D721Med (cell line): ENCODE measurements at regions not wholly inside any gene's neighbourhood (a gene's known extent, or its start where the extent isn't known, plus 50 kb on each side); places are given as distances from the start of the nearest gene placed in this dataset.

Experiments
- DNase-seq: peaks from one replicate; pipeline ENCODE4 v3.0.0; 2011; ENCODE audit warnings: low spot score; ENCODE audit not compliant: insufficient read length
- FAIRE-seq: peaks from 2 replicates; lab custom pipeline; 2011; peaks lifted over from hg19 to GRCh38; lab: Jason Lieb, UNC
- CTCF ChIP-seq: IDR thresholded peaks from 2 replicates; pipeline ENCODE4 v1.5.1; 2012; ENCODE audit warnings: mild to moderate bottlenecking, control low read depth; ENCODE audit not compliant: insufficient read depth; ENCODE audit errors: missing control alignments

- FAIRE-seq: no peak
- DNase-seq: no peak
- no peak for TF ChIP-seq CTCF
Observed at GRCh38 chr20:40811660-40812414, 122.8 kb upstream of the MAFB start.

- DNase-seq (no peak), FAIRE-seq (no peak)
- TF ChIP-seq CTCF: no peak
Observed at GRCh38 chr20:40812415-40812925, 123.4 kb upstream of the MAFB start.

- DNase-seq (no peak), FAIRE-seq (no peak)
- no peak for TF ChIP-seq CTCF
Observed at GRCh38 chr20:40813029-40813431, 124.0 kb upstream of the MAFB start.

- no peak for FAIRE-seq
- no peak for TF ChIP-seq CTCF
- no peak for DNase-seq
Observed at GRCh38 chr20:40813708-40814630, 124.9 kb upstream of the MAFB start.

- DNase-seq (no peak), FAIRE-seq (no peak)
- no peak for TF ChIP-seq CTCF
Observed at GRCh38 chr20:40814631-40814960, 125.6 kb upstream of the MAFB start.

GRCh38 chr20:40815156-40816038 lies 126.4 kb upstream of the MAFB start:
- FAIRE-seq (no peak), DNase-seq (no peak)
- TF ChIP-seq CTCF: no peak
